NCI-H526 (cell line): ENCODE measurements at regions not wholly inside any gene's neighbourhood (a gene's known extent, or its start where the extent isn't known, plus 50 kb on each side); places are given as distances from the start of the nearest gene placed in this dataset.
A peak's percentile ranks its signal among the peaks of the same experiment; 100 is the strongest.

ENCODE experiments used
- DNase-seq, 2 experiments: peaks; one replicate each; lab custom pipeline; 2025; lab: John Stamatoyannopoulos, UW

GRCh38 chr22:48957311-48957986 is 870.2 kb downstream of the BRD1 start:
- DNase-seq, result no peak

DNA sequence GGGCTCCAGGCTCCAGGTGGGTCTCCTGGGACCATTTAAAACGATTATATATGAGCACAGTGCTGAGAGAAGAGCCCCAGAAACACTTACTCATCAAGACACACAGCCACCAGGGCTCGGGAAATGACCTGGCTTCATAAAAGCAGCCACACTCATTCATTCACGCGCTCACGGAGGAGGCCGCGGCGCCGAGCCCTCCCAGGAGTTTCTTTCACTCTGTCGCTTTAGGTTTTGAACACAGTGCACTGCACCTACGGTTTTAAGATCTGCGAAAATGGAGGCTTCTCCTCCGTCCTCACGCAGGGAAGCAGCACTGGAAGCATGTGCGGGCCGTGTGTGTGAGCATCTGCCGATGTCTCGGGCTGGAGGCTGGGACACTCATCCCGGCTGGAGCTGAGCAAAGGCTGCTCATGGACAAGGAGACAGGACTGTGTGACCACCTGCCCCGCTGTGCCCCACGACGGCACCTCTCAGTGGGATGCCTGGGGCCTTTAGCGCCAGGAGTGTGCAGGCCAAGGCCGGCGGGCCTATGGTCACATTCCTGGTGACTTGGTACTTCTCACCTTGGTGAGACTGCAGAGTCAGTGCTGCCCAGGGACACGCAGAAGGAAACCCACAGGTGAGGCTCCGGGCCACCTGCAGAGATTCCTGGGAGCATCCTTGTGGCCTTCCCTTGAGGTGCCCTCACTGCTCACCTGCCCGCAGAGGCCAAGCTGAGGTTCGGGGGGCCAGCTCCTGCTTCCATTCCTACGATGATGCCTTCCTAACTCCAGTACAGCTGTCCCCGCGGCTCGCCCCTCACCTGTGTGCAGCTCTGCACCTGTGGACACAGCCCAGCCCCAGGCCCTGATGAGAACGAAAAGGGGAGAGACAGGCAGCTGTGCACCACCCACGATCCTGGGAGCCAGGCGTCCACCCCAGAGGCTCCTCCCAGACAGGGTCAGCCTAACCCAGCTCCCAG is 872.0 kb downstream of the BRD1 start:
- no peak for DNase-seq

GRCh38 chr22:48954781-48955311 is 872.8 kb downstream of the BRD1 start:
- no peak for DNase-seq

GRCh38 chr22:48953830-48954229 is 873.8 kb downstream of the BRD1 start:
- no peak for DNase-seq

DNA sequence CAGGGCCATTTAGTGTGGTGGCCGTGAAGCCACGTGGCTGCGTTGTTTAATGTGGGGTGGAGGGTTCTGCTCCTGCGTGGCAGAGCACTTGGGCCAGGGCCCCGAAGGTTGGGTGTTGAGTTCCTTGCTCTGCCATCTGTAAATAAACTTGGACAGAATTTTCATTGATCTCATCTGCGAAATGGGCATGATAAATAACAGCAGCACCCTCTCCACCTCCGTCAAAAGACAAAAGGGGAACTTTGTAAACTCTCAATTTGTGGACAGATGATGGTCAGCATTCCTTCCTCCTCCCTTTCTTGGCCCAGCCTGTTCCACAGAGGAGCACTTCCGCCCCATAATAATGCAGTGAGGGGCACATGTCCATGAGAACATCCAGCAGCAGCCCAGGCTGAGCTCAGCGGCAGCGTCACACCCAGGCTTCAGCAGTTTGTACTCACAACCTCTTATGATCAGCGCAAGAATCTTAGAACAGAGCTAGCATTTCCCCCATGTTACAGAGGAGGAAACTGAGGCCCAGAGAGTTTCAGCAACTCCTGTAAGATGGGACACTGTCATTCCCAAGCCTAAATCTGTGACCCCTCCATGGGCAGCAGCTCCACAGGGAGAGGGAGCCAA is 874.5 kb downstream of the BRD1 start:
- DNase-seq, result no peak

DNA sequence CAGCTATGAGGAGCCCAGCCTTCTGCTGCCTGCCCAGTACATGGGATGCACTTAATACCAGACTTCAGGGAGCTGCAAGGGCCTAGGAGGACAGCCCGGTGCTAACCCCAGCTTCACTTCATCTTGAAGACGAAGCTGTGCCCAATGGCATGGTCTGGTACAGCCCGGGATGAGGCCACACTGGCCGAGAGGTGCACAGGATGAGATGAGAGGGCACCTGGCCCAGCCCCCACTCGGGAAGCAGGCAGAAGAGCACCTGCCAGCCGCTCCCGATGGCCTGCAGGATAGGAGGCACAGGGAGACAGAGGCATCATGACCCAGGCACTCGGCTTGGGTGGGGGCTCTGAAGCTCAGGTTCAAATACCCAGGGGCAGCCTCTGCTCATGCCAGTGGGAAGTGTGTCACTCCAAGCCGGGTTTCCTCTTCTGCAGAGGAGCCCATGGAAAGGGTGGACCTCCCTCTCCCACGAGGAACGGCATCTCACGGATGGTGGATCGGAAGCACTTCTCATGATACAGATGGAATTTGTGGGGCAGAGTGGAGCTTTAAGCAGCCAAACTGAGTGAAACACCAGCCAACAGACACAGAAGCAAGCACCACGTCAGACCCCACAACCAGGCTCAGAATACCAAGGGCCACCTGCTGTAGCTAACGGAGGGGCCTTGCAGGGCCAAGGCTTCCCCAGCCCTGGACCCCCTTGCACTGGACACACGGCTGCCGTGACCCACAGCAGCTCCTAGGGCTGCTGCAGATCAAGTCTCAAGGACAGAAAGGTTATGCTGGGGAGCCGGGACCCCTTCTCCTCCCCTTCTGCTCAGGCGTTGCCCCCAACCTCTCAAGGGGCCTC is 875.2 kb downstream of the BRD1 start:
- DNase-seq, result no peak

GRCh38 chr22:48951836-48952235 is 875.8 kb downstream of the BRD1 start:
- DNase-seq, result no peak

DNA sequence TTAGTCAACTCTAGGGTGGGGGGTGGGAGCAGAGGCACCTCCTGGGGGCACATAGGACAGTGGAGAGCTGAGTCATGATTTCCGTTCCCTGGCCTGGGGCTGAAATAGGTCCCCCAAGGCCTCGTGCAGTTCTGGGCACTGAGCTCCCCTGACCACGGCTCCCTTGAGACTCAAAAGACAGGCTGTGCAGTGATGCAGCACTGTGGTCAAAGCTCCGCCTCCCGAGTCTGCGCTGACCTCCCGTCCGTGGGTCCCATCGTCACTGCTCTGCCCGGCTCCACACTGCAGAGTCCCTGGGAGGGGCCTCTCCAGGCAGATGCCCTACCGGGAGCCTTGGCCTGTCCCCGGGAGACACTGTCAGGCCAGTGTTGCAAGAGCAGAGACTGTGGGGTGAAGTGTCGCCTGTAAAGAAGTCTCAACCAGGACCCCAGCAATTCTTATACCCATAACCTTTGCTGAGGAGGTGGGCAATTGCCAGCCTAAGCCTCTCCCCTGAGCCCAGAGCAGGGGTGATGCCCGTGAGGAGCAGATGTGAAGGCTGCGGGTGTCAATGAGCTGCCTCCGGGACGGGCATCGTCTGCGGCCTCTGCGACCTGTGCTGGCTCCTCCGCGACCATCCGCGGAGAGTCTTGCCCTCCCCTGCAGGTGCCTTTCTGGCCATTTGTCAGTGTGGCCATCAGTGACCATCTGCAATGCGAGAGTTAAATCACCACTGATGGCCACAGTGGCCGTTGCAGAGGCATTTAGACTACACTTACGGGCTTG is 877.3 kb downstream of the BRD1 start:
- DNase-seq, result no peak

DNA sequence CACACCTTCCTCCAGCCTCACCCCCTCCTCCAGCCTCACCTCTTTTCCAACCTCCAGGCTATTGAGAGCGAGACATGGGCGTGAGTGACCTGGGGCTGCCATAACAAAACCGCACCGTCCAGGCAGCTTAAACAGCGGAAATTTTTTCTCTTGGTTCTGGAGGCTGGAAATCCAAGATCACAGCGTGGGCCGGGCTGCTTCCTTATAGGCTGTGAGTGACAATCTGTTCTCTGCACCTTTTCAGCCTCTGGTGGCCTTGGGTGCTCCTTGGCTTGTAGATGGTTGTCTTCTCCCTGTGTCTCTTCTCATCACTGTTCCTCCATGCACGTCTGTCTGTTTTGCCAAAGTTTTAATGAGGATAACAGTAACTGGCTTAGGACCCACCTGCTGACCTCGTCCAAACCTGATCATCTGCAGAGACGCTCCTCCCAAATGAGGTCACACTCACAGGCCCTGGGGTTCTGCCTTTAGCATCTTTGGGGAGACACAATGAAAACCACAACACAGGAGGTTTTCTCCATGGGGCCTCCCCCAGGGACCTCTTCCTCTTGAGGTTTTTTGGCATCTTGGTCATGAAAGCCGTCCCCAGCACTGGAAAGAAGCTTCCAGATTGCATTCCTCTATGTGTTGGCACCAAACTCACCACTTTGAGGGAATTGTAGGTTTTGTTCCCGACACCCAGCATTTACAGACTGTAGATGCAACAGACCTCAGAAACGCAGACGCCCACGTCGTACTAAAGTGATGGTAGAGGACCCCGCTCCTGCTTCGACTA is 878.1 kb downstream of the BRD1 start:
- no peak for DNase-seq

DNA sequence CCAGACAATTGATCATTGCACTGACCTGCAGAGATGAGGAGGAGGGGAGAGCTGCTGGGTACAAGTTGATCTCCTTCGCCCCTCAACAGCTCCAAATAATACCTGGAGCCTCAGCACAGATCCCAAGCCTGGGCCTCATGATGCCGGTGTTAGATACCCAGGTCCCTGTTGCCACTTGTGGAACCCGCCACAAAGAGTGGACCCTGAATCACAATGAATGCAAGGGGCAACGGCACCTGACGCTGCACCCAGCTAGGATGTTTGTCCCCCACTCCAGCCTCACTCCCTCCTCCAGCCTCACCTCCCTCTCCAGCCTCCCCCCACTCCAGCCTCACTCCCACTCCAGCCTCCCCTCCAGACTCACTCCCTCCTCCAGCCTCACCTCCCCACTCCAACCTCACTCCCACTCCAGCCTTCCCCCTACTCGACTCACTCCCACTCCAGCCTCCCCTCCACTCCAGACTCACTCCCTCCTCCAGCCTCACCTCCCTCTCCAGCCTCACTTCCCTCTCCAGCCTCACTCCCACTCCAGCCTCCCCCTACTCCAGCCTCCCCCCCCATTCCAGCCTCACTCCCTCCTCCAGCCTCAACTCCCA is 879.0 kb downstream of the BRD1 start:
- no peak for DNase-seq

GRCh38 chr22:48947636-48948035 is 880.0 kb downstream of the BRD1 start:
- no peak for DNase-seq

- DNase-seq, result no peak
Measured at GRCh38 chr22:48945621-48946458, 881.8 kb downstream of the BRD1 start.

DNA sequence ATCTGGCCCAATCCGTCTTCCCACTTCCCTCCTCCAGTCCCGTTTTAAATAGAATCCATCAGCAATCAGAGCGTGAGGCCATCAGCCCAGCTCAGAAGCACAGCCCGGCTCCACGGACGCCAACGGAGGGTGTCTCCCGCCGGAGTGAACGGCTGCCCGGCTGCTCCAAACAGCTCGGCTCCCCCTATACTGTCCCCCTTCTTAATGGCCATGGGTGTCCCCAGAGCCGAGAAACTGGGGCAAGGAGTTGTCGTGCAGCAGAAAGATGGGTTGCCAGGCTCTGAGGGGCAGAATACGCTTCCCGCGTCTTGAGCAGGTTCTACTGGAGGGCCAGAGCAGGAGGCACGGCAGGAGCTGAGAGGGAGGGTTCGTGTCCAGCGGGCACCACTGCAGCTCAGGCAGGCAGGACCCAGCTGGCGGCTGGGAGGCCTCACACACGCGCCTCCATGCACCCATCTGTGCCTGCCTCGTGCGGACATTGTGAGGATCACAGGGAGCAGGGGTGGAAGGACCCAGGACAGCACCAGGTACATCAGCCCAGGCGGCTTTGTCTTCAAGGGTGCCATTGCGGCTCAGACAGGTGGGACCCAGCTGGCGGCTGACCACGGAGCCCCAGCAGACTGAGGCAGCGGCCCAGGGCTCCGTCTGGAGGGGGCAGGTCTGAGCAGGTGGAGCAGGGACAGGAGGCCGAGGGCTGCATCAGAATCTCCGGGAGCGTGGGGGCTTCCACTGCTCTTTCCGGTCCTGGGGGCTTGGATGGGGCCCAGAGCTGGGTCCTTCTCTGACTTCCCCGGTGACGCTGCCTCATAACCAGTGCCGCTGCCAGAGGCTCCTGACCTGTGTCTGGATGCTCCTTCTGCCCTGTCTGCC is 882.7 kb downstream of the BRD1 start:
- DNase-seq, result no peak

DNA sequence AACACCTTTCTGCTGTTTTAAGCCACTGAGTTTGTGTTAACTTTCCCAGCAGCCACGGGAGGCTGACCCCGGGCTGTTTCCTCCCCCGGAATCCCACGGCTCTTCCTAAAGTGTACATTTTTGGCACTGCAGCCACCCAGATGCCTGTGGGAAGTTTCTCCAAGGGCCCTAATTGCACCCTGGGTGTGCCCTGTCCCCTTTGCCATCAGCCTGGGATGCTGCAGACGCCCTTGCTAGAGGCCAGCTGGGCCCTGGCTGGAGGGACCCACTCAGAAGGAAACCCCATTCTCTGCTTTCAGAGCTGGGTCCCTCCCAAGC is 883.3 kb downstream of the BRD1 start:
- DNase-seq, result no peak

GRCh38 chr22:48943567-48944432 is 883.9 kb downstream of the BRD1 start:
- DNase-seq, result peak; percentile 9 to 42

DNA sequence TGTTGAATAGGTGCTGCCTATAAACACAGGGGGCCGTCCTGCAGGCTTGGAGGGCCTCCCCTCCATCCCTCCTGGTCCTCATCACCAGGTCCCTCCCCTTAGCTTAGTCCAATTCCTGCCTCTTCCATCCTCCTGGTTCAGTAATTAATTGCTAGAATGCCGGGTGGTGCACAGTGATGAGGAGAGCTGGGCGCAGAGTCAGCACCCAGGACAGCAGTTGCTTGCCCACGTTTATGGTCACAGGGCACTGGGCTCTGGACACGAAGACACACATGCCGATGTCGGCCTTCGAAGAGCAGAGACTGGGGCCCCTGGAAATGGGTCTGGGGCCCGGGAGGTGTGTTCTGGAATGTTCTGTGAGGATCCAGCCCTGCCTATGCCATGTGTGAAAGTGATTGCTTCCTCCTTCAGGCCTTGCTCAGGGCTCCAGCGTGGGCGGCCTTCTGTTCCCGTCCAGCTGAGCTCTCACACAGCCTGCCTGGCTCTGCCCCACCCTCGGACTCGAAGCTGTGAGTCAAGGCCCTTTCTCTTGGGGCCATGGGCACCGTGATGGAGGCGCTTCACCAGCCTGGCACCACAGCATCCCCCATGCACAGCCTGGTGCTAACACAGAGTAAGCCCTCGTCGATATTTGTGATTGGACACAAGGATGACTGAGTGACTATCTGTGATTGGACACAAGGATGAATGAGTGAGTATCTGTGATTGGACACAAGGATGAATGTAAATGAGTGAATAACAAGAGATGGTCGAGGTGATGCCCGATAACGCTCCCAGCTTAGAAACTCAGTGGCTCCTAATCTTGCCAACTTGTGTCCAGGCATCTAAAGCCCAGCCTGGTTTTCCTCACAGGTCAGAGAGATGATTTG is 884.7 kb downstream of the BRD1 start:
- no peak for DNase-seq
